Kidney epithelial cell (primary cell): ENCODE measurements at regions not wholly inside any gene's neighbourhood (a gene's known extent, or its start where the extent isn't known, plus 50 kb on each side); places are given as distances from the start of the nearest gene placed in this dataset.
"Not testable (repeated sequence)": the region's sequence is repeated elsewhere in the genome, so short reads cannot be mapped to it uniquely, and the experiment has no call there.

ENCODE experiments used
- DNase-seq: peaks from one replicate; pipeline ENCODE4 v3.0.0-alpha.2; 2010; ENCODE audit warnings: low read depth
- H3K27me3 ChIP-seq: 2 replicates; pipeline ENCODE4 v1.6.0; 2011; ENCODE audit warnings: low read length; ENCODE audit not compliant: control insufficient read depth, insufficient read depth
- H3K36me3 ChIP-seq: 2 replicates; pipeline ENCODE4 v1.5.1; 2011; ENCODE audit warnings: low read length; ENCODE audit not compliant: control insufficient read depth, insufficient read depth
- H3K4me3 ChIP-seq: 2 replicates; pipeline ENCODE4 v1.5.1; 2011; ENCODE audit warnings: low read depth, mild to moderate bottlenecking, control low read depth, low read length
- CTCF ChIP-seq: IDR thresholded peaks from 2 replicates; pipeline ENCODE4 v1.5.1; 2011; ENCODE audit warnings: mild to moderate bottlenecking, moderate library complexity, low read length, control low read depth, inconsistent platforms; ENCODE audit not compliant: insufficient read depth, poor library complexity, severe bottlenecking

GRCh38 chr6:859936-860335 is 167.0 kb upstream of the EXOC2 start:
- DNase-seq = no peak
- Histone ChIP-seq H3K4me3 (no peak overlapping the region), H3K27me3 (no peaks in the 10 kb centered on the region), H3K36me3 (no peaks in the 10 kb centered on the region)
- no peak for TF ChIP-seq CTCF

GRCh38 chr6:854406-855118 is 161.6 kb upstream of the EXOC2 start:
- no peak for TF ChIP-seq CTCF
- no peak overlapping the region for H3K4me3 ChIP-seq
- no peaks in the 10 kb centered on the region for H3K27me3 ChIP-seq

DNA sequence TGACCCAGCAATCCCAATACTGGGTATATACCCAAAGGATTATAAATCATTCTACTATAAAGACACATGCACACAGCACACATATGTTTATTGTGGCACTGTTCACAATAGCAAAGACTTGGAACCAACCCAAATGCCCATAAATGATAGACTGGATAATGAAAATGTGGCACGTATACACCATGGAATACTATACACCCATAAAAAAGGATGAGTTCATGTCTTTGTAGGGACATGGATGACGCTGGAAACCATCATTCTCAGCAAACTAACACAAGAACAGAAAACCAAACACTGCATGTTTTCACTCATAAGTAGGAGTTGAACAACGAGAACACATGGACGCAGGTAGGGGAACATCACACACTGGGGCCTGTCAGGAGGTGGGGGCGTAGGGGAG is 159.3 kb upstream of the EXOC2 start:
- H3K4me3 ChIP-seq, H3K36me3 ChIP-seq, H3K27me3 ChIP-seq, DNase-seq: not testable (repeated sequence)

More at GRCh38 chr6:854406-855118, 161.6 kb upstream of the EXOC2 start:
- DNase-seq = no peak
- H3K36me3 ChIP-seq = no peaks in the 10 kb centered on the region

DNA sequence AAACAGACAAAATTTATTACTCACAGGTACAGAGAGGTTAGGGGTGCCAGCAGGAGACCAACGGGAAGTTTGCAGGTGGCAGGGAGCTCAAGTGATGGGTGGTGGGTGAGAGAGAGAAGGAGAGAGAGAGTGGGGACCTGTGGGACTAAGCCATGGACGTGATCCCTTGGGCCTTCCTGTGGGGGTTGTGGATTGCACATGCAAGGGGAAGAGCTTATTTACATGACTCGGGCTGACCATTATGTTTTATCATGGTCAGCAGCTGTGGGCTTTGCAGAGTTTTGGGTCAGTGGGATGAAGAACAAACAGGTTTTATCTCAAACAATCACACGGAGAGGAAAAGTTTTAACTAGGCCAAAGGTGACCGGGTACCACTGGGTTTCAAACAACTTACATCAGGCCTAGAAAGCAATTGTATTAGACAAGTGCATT is 156.2 kb upstream of the EXOC2 start:
- Histone ChIP-seq H3K4me3 (no peak overlapping the region), H3K36me3 (no peaks in the 10 kb centered on the region)
- no peak for TF ChIP-seq CTCF

DNA sequence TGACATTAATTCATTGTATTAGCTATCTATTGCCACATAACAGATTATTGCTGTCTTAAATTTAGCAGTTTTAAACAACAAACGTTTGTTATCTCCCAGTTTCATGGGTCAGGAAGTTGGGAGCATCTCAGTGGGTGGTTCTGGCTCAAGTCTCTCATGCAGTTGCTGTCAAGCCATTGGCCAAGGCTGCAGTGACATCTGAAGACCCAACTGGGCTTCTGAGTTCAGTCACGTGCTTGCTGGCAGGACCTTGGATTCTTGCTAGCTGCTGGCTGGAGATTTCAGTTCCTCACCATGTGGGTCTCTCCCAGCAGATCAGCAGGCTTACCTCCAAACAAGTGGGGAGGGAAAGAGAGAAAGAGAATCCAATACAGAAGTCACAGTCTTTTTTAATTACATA is 152.6 kb upstream of the EXOC2 start:
- no peak for TF ChIP-seq CTCF
- H3K4me3 ChIP-seq = no peak overlapping the region
- H3K36me3 ChIP-seq = no peaks in the 10 kb centered on the region
- DNase-seq = no peak
- H3K27me3 ChIP-seq = no peaks in the 10 kb centered on the region

More for the DNA sequence above, 156.2 kb upstream of the EXOC2 start:
- no peaks in the 10 kb centered on the region for H3K27me3 ChIP-seq
- no peak for DNase-seq

DNA sequence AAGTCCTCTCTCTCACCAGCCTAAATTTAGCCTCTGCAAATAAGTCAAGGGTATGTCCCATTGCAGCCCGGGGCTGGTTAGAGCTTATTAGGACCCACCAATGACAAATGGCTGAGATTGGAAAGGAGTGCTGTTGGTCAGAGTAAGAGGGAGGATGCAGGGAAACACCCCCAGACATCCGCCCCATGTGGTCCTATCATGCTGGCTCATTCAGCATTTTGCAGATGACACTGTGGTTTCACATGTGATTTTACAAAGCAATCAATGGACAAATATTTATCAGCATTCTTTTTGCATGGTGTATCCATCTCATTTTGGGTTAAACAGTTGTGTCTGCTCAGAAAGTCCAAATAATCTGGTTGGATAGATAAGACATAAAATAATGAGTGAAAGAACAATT is 152.2 kb upstream of the EXOC2 start:
- Histone ChIP-seq H3K36me3 (no peaks in the 10 kb centered on the region), H3K4me3 (no peak overlapping the region), H3K27me3 (no peaks in the 10 kb centered on the region)
- no peak for DNase-seq
- TF ChIP-seq CTCF = no peak
